GM23248 (cell line): ENCODE measurements at regions not wholly inside any gene's neighbourhood (a gene's known extent, or its start where the extent isn't known, plus 50 kb on each side); places are given as distances from the start of the nearest gene placed in this dataset.

ENCODE experiments used
- EZH2 ChIP-seq: fragments of 200-600 bp; sonication (generic); IDR thresholded peaks from 2 replicates; pipeline ENCODE4 v1.6.1; 2018; ENCODE audit warnings: antibody characterized with exemption, mild to moderate bottlenecking; ENCODE audit not compliant: insufficient read depth, poor library complexity, severe bottlenecking
- EZH2phosphoT487 ChIP-seq: fragments of 200-600 bp; sonication (generic); IDR thresholded peaks from 2 replicates; pipeline ENCODE4 v1.6.1; 2018; ENCODE audit warnings: antibody characterized with exemption, moderate library complexity, mild to moderate bottlenecking, low read depth; ENCODE audit not compliant: insufficient read depth

DNA sequence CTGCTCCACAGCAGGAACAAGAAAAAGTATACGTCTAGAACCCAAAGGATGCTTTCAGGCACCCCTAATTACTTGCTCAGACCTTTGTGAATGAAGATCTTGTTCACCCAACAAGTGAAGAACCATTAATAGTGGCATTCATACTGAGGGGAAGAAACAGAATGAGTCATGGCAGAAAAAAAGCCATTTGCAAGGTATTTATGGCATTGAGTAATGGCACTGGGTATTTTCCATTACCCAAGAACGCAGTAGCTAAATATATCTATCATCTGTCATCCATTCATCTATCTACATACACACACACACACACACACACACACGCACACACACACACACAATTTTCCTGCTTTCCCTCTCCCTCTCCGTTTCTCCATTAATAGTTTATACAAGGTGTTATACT is 56.4 kb upstream of the XIRP2 start:
- no peak for TF ChIP-seq EZH2
- TF ChIP-seq EZH2phosphoT487: no peak
